ENCODE measurements at regions not wholly inside any gene's neighbourhood (a gene's known extent, or its start where the extent isn't known, plus 50 kb on each side); places are given as distances from the start of the nearest gene placed in this dataset.

- ChIA-PET RAD21 (ENCODE audit: unreplicated experiment) (no interaction called here), CTCF (interaction anchor here (1.1 kb wide), 1 partner anchor 59 kb away, joined by 5 read pairs; no protein-coding TSS in a partner anchor), POLR2A (no interaction called here), SMC1A (ENCODE audit: uncharacterized antibody, unreplicated experiment) (no interaction called here)
- H3K9me3 ChIP-seq (replicated peaks; ENCODE audit: control insufficient read depth, insufficient read depth, low read length), result no peaks in the 10 kb centered on the region
- FAIRE-seq, result no peak
- WGBS (ENCODE audit: insufficient coverage, insufficient replicate concordance, low lambda C conversion rate, missing lambda C conversion rate), result 35% methylated on average over 1 of the region's 1 CpG
- intact Hi-C loops (cut with micrococcal nuclease; ENCODE audit: unreplicated experiment) (no loop called here), in situ Hi-C loops (cut with MboI) (no loop called here)
- H3K4me2 ChIP-seq (ENCODE audit: control insufficient read depth, insufficient read depth), result no peak overlapping the region
- H3K27ac ChIP-seq (ENCODE audit: control insufficient read depth, insufficient read depth), result no peak overlapping the region
- H3K4me1 ChIP-seq (ENCODE audit: control insufficient read depth, insufficient read depth, low read length), result no peaks in the 10 kb centered on the region
- DNase-seq (ENCODE audit: low read depth, low spot score), result no peak
- no peaks in the 10 kb centered on the region for H3K79me2 ChIP-seq (ENCODE audit: control insufficient read depth, insufficient read depth, low read length)
- H3K36me3 ChIP-seq (ENCODE audit: control insufficient read depth in 2 of 2, insufficient read depth in 2 of 2, low read length in 1 of 2), result no peaks in the 10 kb centered on the region
- no peak overlapping the region for H2AFZ ChIP-seq (ENCODE audit: control insufficient read depth, low read depth, low read length)
- H3K9ac ChIP-seq (ENCODE audit: control insufficient read depth, insufficient read depth, low read length), result no peak overlapping the region
- H3K27me3 ChIP-seq (replicated peaks in 1 of 2; ENCODE audit: control insufficient read depth in 2 of 2, insufficient read depth in 2 of 2, low read length in 1 of 2), result no peaks in the 10 kb centered on the region; a peak in 1 of 4 replicates
- BruUV-seq (replicated peaks), result no TSS peak
- no peaks in the 10 kb centered on the region for H4K20me1 ChIP-seq (ENCODE audit: control insufficient read depth, insufficient read depth)
- H3K4me3 ChIP-seq, result no peak overlapping the region
- no peak for ATAC-seq
- no peak for TF ChIP-seq ZNF622 (IDR thresholded peaks at IDR 0.05)
- no peak for TF ChIP-seq SMC3 (IDR thresholded peaks at IDR 0.05; ENCODE audit: borderline replicate concordance, low read length)
- no peak for TF ChIP-seq NKRF (conservative IDR thresholded peaks at IDR 0.05)
- TF ChIP-seq POLR2AphosphoS2 (IDR thresholded peaks at IDR 0.05; ENCODE audit: low read depth, low read length), result no peak
- no peak for TF ChIP-seq SREBF1 (IDR thresholded peaks at IDR 0.05; ENCODE audit: low read length)
- no peak for TF ChIP-seq ZBED1 (IDR thresholded peaks at IDR 0.05; ENCODE audit: borderline replicate concordance)
- TF ChIP-seq, protein P1, sequence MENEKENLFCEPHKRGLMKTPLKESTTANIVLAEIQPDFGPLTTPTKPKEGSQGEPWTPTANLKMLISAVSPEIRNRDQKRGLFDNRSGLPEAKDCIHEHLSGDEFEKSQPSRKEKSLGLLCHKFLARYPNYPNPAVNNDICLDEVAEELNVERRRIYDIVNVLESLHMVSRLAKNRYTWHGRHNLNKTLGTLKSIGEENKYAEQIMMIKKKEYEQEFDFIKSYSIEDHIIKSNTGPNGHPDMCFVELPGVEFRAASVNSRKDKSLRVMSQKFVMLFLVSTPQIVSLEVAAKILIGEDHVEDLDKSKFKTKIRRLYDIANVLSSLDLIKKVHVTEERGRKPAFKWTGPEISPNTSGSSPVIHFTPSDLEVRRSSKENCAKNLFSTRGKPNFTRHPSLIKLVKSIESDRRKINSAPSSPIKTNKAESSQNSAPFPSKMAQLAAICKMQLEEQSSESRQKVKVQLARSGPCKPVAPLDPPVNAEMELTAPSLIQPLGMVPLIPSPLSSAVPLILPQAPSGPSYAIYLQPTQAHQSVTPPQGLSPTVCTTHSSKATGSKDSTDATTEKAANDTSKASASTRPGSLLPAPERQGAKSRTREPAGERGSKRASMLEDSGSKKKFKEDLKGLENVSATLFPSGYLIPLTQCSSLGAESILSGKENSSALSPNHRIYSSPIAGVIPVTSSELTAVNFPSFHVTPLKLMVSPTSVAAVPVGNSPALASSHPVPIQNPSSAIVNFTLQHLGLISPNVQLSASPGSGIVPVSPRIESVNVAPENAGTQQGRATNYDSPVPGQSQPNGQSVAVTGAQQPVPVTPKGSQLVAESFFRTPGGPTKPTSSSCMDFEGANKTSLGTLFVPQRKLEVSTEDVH (IDR thresholded peaks at IDR 0.05; ENCODE audit: low read depth, partially characterized antibody), result no peak
- TF ChIP-seq ATF7 (IDR thresholded peaks at IDR 0.05; ENCODE audit: low read depth), result no peak
- TF ChIP-seq STAT3 (IDR thresholded peaks at IDR 0.05; ENCODE audit: low read depth, low read length), result no peak
- TF ChIP-seq MEF2B (IDR thresholded peaks at IDR 0.05; ENCODE audit: partially characterized antibody, poor library complexity, severe bottlenecking), result no peak
- TF ChIP-seq, protein P2, sequence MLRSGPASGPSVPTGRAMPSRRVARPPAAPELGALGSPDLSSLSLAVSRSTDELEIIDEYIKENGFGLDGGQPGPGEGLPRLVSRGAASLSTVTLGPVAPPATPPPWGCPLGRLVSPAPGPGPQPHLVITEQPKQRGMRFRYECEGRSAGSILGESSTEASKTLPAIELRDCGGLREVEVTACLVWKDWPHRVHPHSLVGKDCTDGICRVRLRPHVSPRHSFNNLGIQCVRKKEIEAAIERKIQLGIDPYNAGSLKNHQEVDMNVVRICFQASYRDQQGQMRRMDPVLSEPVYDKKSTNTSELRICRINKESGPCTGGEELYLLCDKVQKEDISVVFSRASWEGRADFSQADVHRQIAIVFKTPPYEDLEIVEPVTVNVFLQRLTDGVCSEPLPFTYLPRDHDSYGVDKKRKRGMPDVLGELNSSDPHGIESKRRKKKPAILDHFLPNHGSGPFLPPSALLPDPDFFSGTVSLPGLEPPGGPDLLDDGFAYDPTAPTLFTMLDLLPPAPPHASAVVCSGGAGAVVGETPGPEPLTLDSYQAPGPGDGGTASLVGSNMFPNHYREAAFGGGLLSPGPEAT (IDR thresholded peaks at IDR 0.05; ENCODE audit: low read depth), result no peak
- no peak for TF ChIP-seq BRCA1 (IDR thresholded peaks at IDR 0.05; ENCODE audit: low read depth, low read length)
- TF ChIP-seq CBX5 (IDR thresholded peaks at IDR 0.05; ENCODE audit: low read depth), result no peak
- TF ChIP-seq SP1 (IDR thresholded peaks at IDR 0.05; ENCODE audit: low read depth, low read length), result no peak
- no peak for TF ChIP-seq WRNIP1 (IDR thresholded peaks at IDR 0.05; ENCODE audit: borderline replicate concordance, low read depth, low read length)
- TF ChIP-seq CHD1 (IDR thresholded peaks at IDR 0.05; ENCODE audit: low read depth, low read length), result no peak
- TF ChIP-seq KDM1A (IDR thresholded peaks at IDR 0.05; ENCODE audit: borderline replicate concordance), result no peak
- no peak for TF ChIP-seq SMAD1 (IDR thresholded peaks at IDR 0.05; ENCODE audit: low read depth, partially characterized antibody)
Measured at GRCh38 chrX:25084446-25084845, 68.7 kb upstream of the ARX start.
